ENCODE measurements at regions not wholly inside any gene's neighbourhood (a gene's known extent, or its start where the extent isn't known, plus 50 kb on each side); places are given as distances from the start of the nearest gene placed in this dataset.

- no peaks in the 10 kb centered on the region for H3K36me3 Mint-ChIP-seq
- H3K4me3 Mint-ChIP-seq, result no peak overlapping the region
- H3K9me3 Mint-ChIP-seq, result peaks cover 0 to 2% (median 1%) of the 10 kb centered on the region in 3 donors
- H3K4me1 Mint-ChIP-seq, result peaks cover 0 to 2% (median 0%) of the 10 kb centered on the region in 3 donors
- H3K27ac Mint-ChIP-seq, result no peak overlapping the region
- peaks cover 1% of the 10 kb centered on the region for H3K27me3 Mint-ChIP-seq
Observed at GRCh38 chr7:117992635-117993376, 119.6 kb upstream of the CTTNBP2 start.

- Mint-ChIP-seq H3K4me3 (no peak overlapping the region), H3K27me3 (peaks cover 1% of the 10 kb centered on the region), H3K36me3 (no peaks in the 10 kb centered on the region), H3K4me1 (peaks cover 0 to 2% (median 0%) of the 10 kb centered on the region in 3 donors), H3K27ac (no peak overlapping the region), H3K9me3 (peaks cover 0 to 2% (median 1%) of the 10 kb centered on the region in 3 donors)
Observed at GRCh38 chr7:117993377-117994003, 120.2 kb upstream of the CTTNBP2 start.

- H3K4me1 Mint-ChIP-seq, result peaks cover 0 to 2% (median 0%) of the 10 kb centered on the region in 3 donors
- no peak overlapping the region for H3K27ac Mint-ChIP-seq
- H3K4me3 Mint-ChIP-seq, result no peak overlapping the region
Observed at GRCh38 chr7:117995850-117996650, 122.8 kb upstream of the CTTNBP2 start.

GRCh38 chr7:117997862-117998825 lies 124.9 kb upstream of the CTTNBP2 start:
- peaks cover 0 to 2% (median 0%) of the 10 kb centered on the region in 3 donors for H3K4me1 Mint-ChIP-seq
- H3K9me3 Mint-ChIP-seq, result peaks cover 0 to 1% (median 0%) of the 10 kb centered on the region in 3 donors
- H3K27ac Mint-ChIP-seq, result no peak overlapping the region
- peaks cover 1% of the 10 kb centered on the region for H3K27me3 Mint-ChIP-seq
- H3K4me3 Mint-ChIP-seq, result no peak overlapping the region
- H3K36me3 Mint-ChIP-seq, result no peaks in the 10 kb centered on the region

More at GRCh38 chr7:117995850-117996650, 122.8 kb upstream of the CTTNBP2 start:
- peaks cover 1% of the 10 kb centered on the region for H3K27me3 Mint-ChIP-seq
- peaks cover 0 to 1% (median 0%) of the 10 kb centered on the region in 3 donors for H3K9me3 Mint-ChIP-seq
- no peaks in the 10 kb centered on the region for H3K36me3 Mint-ChIP-seq

GRCh38 chr7:118000480-118001202 lies 127.4 kb upstream of the CTTNBP2 start:
- H3K27me3 Mint-ChIP-seq, result peaks cover 3% of the 10 kb centered on the region
- H3K27ac Mint-ChIP-seq, result no peak overlapping the region
- H3K4me3 Mint-ChIP-seq, result no peak overlapping the region
- H3K36me3 Mint-ChIP-seq, result no peaks in the 10 kb centered on the region
- peaks cover 0 to 2% (median 0%) of the 10 kb centered on the region in 3 donors for H3K4me1 Mint-ChIP-seq
- H3K9me3 Mint-ChIP-seq, result peaks cover 0 to 1% (median 0%) of the 10 kb centered on the region in 3 donors

GRCh38 chr7:118003476-118003875 lies 130.2 kb upstream of the CTTNBP2 start:
- Mint-ChIP-seq H3K27ac (no peak overlapping the region), H3K4me1 (no peaks in the 10 kb centered on the region), H3K9me3 (peaks cover 0 to 5% (median 0%) of the 10 kb centered on the region in 3 donors), H3K27me3 (peaks cover 3% of the 10 kb centered on the region), H3K36me3 (no peaks in the 10 kb centered on the region), H3K4me3 (no peak overlapping the region)

- H3K9me3 Mint-ChIP-seq, result peaks cover 0 to 7% (median 0%) of the 10 kb centered on the region in 3 donors
- no peak overlapping the region for H3K4me3 Mint-ChIP-seq
- H3K27ac Mint-ChIP-seq, result no peak overlapping the region
- H3K36me3 Mint-ChIP-seq, result no peaks in the 10 kb centered on the region
- H3K4me1 Mint-ChIP-seq, result no peaks in the 10 kb centered on the region
- H3K27me3 Mint-ChIP-seq, result peaks cover 3% of the 10 kb centered on the region
Observed at GRCh38 chr7:118005026-118005425, 131.8 kb upstream of the CTTNBP2 start.

GRCh38 chr7:118006979-118007378 lies 133.7 kb upstream of the CTTNBP2 start:
- H3K27me3 Mint-ChIP-seq, result peaks cover 3% of the 10 kb centered on the region
- H3K36me3 Mint-ChIP-seq, result no peaks in the 10 kb centered on the region
- no peak overlapping the region for H3K4me3 Mint-ChIP-seq
- peaks cover 0 to 7% (median 0%) of the 10 kb centered on the region in 3 donors for H3K9me3 Mint-ChIP-seq
- H3K27ac Mint-ChIP-seq, result no peak overlapping the region
- H3K4me1 Mint-ChIP-seq, result no peaks in the 10 kb centered on the region

GRCh38 chr7:118009419-118009818 lies 136.2 kb upstream of the CTTNBP2 start:
- H3K4me3 Mint-ChIP-seq, result no peak overlapping the region

GRCh38 chr7:118011652-118012051 lies 138.4 kb upstream of the CTTNBP2 start:
- H3K36me3 Mint-ChIP-seq, result no peaks in the 10 kb centered on the region
- no peak overlapping the region for H3K4me3 Mint-ChIP-seq
- no peaks in the 10 kb centered on the region for H3K27me3 Mint-ChIP-seq
- peaks cover 0 to 7% (median 0%) of the 10 kb centered on the region in 3 donors for H3K9me3 Mint-ChIP-seq
- H3K27ac Mint-ChIP-seq, result no peak overlapping the region
- no peaks in the 10 kb centered on the region for H3K4me1 Mint-ChIP-seq

More at GRCh38 chr7:118009419-118009818, 136.2 kb upstream of the CTTNBP2 start:
- H3K4me1 Mint-ChIP-seq, result no peaks in the 10 kb centered on the region
- no peak overlapping the region for H3K27ac Mint-ChIP-seq
- peaks cover 0 to 7% (median 0%) of the 10 kb centered on the region in 3 donors for H3K9me3 Mint-ChIP-seq
- H3K27me3 Mint-ChIP-seq, result no peaks in the 10 kb centered on the region
- H3K36me3 Mint-ChIP-seq, result no peaks in the 10 kb centered on the region

GRCh38 chr7:118013252-118014010 lies 140.2 kb upstream of the CTTNBP2 start:
- peak overlapping the region in 1 of 3 donors; percentile 45 for H3K27ac Mint-ChIP-seq
- no peaks in the 10 kb centered on the region for H3K4me1 Mint-ChIP-seq
- peaks cover 2% of the 10 kb centered on the region for H3K27me3 Mint-ChIP-seq
- H3K9me3 Mint-ChIP-seq, result peaks cover 0 to 10% (median 0%) of the 10 kb centered on the region in 3 donors
- no peak overlapping the region for H3K4me3 Mint-ChIP-seq
- no peaks in the 10 kb centered on the region for H3K36me3 Mint-ChIP-seq

- Mint-ChIP-seq H3K27me3 (no peaks in the 10 kb centered on the region), H3K36me3 (no peaks in the 10 kb centered on the region), H3K9me3 (peaks cover 0 to 8% (median 0%) of the 10 kb centered on the region in 3 donors), H3K27ac (no peak overlapping the region), H3K4me3 (no peak overlapping the region), H3K4me1 (no peaks in the 10 kb centered on the region)
Observed at GRCh38 chr7:118022546-118022945, 149.3 kb upstream of the CTTNBP2 start.

GRCh38 chr7:118026791-118027190 lies 153.6 kb upstream of the CTTNBP2 start:
- H3K4me3 Mint-ChIP-seq, result no peak overlapping the region
- H3K36me3 Mint-ChIP-seq, result peaks cover 2% of the 10 kb centered on the region
- H3K9me3 Mint-ChIP-seq, result no peaks in the 10 kb centered on the region
- H3K27me3 Mint-ChIP-seq, result no peaks in the 10 kb centered on the region
- H3K4me1 Mint-ChIP-seq, result no peaks in the 10 kb centered on the region
- no peak overlapping the region for H3K27ac Mint-ChIP-seq
